GM19455 (cell line): ENCODE measurements at regions not wholly inside any gene's neighbourhood (a gene's known extent, or its start where the extent isn't known, plus 50 kb on each side); places are given as distances from the start of the nearest gene placed in this dataset.

Source experiments
- ATAC-seq: cut with Tn5 transposase; IDR thresholded peaks from one replicate; pipeline ENCODE4 v1.9.1; 2021; ENCODE audit not compliant: unreplicated experiment

GRCh38 chr4:168039593-168039992 lies 52.7 kb upstream of the ANXA10 start:
- ATAC-seq, result no peak
